Fibroblast of the aortic adventitia (primary cell): ENCODE measurements at regions not wholly inside any gene's neighbourhood (a gene's known extent, or its start where the extent isn't known, plus 50 kb on each side); places are given as distances from the start of the nearest gene placed in this dataset.

Experiments used
- DNase-seq: peaks from one replicate; pipeline ENCODE4 v3.0.0-alpha.2; 2010; ENCODE audit warnings: low read depth
- H3K4me3 ChIP-seq: 2 replicates; pipeline ENCODE4 v1.5.1; 2011; ENCODE audit warnings: low read depth, mild to moderate bottlenecking, control low read depth, low read length, moderate library complexity
- CTCF ChIP-seq: IDR thresholded peaks from 2 replicates; pipeline ENCODE4 v1.5.1; 2011; ENCODE audit warnings: mild to moderate bottlenecking, low read length, control low read depth, inconsistent platforms; ENCODE audit not compliant: insufficient read depth

- no peak for TF ChIP-seq CTCF
- H3K4me3 ChIP-seq = no peak overlapping the region
- no peak for DNase-seq
These were observed 439.1 kb downstream of the PLA2G4A start for GRCh38 chr1:187267827-187268226.

- no peak overlapping the region for H3K4me3 ChIP-seq
- TF ChIP-seq CTCF = no peak
- DNase-seq = no peak
These were observed 441.5 kb downstream of the PLA2G4A start for GRCh38 chr1:187270256-187270655.

GRCh38 chr1:187275346-187275745 lies 446.6 kb downstream of the PLA2G4A start:
- no peak for TF ChIP-seq CTCF
- H3K4me3 ChIP-seq = no peak overlapping the region
- no peak for DNase-seq

GRCh38 chr1:187275985-187276575 lies 447.3 kb downstream of the PLA2G4A start:
- no peak for DNase-seq
- TF ChIP-seq CTCF = no peak
- no peak overlapping the region for H3K4me3 ChIP-seq

GRCh38 chr1:187276677-187277076 lies 447.9 kb downstream of the PLA2G4A start:
- DNase-seq = no peak

GRCh38 chr1:187280031-187280430 lies 451.3 kb downstream of the PLA2G4A start:
- no peak for TF ChIP-seq CTCF
- no peak for DNase-seq
- H3K4me3 ChIP-seq = no peak overlapping the region

More at GRCh38 chr1:187276677-187277076, 447.9 kb downstream of the PLA2G4A start:
- TF ChIP-seq CTCF = no peak
- no peak overlapping the region for H3K4me3 ChIP-seq

- no peak for DNase-seq
These were observed 452.3 kb downstream of the PLA2G4A start for GRCh38 chr1:187281085-187281484.

More at GRCh38 chr1:187281085-187281484, 452.3 kb downstream of the PLA2G4A start:
- H3K4me3 ChIP-seq = no peak overlapping the region
- TF ChIP-seq CTCF = no peak
